ENCODE measurements at regions not wholly inside any gene's neighbourhood (a gene's known extent, or its start where the extent isn't known, plus 50 kb on each side); places are given as distances from the start of the nearest gene placed in this dataset.

DNA sequence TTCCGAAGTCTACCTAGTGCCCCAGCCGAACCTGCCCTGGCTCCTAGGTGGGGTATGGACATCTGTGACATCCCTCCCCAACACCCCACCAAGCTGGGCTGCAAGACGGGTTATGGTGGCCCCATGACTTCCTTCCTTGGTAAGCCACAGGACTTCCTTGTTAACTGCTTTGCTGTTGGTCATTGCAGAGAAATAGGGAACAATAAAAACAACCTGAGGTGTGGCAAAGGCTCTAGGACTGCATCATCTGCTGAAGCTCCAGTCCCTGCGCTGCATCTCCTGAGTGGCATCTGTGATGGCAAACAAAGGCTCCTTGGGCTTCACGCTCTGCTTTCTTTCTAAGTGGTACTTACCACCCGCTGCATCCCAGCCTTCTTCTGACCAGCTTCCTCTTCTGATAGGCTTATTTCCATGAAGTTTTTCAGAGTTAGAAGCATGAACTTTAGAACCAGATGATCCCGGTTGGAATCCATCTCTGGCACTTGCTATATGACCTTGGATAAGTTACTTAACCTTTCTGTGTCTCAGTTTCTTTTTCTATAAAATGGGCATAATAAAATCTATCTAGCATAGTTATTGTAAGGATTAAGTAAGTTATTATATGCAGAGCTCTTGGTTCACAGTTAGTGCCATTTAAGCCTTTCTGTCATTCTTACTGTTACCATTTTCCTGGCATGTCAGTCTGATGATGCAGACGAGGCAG, 216.8 kb downstream of the RPS24 start:
- peak; percentile 61 to 72 (median 72) for DNase-seq

DNA sequence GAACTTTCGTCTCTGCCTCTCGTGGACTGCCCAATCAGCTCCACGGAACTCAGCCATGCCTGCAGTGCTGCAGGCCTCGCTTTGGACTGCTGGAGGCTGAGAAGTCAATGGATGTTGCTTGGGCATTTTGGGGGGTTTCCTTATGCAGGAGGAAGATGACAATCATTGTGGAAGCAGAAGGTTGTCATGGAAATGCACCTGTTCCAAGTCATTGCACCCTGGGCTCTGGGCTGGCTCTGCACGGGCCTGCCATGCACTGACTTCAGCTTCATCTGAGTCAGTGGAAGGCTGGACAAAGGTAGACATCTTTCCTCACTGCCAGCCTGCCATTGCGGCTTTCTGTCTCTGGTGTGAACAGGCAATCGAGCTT, 217.3 kb downstream of the RPS24 start:
- no peak for DNase-seq

DNA sequence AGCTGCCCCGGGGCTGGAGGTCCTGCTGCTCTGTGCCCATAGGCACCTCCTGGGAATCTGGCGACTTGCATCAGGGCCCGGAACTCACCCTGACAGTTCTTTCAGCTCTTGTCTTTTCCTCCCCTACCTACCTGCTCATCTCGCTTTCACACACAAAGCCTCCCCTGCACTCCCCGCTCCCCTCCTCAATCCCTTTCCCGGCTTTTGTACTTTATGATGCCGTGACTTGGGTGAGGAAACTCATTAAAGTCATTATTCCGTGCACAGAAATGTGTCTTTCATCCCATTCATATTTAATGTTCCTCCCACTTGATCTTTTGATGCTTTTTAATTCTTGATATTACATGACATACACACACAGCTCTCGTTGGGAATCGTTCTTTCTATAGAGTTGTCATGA, 218.6 kb downstream of the RPS24 start:
- DNase-seq, result no peak

DNA sequence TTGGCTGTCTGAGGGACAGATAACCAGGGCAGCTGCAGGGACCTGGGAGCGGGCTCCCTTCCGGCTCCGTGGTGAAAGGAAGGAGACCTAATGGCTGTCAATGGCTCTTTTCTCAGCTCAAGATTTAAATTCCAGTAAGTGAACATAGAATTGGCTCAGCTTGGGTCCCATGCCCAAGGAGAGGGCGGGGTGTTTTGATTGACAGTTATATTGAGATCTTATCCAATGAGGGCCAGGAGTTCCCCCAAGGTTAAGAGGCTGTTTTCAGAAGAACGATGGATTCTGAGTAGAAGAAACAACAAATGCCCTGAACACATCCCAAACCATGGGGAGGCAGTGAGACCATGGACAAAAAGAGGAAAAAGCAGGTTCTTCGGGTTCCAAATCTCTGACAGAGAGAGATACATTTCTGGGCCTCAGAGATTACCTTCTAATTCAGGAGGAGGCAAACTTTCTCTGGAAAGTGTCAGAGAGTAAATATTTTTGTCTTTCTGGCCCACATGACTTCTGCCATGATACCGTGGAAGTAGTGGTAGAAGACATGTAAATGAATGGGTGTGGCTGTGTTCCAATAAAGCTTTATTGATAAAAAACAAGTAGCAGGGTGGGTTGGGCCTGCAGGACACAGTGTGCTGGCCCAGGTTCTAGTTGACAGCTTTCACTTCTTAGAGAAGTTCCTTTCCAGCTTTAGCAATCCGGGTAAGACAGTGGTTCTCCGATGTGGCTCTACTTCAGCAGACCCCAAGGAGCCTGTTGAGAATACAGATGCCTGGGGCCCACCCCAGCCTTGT, 219.6 kb downstream of the RPS24 start:
- DNase-seq, result no peak

DNA sequence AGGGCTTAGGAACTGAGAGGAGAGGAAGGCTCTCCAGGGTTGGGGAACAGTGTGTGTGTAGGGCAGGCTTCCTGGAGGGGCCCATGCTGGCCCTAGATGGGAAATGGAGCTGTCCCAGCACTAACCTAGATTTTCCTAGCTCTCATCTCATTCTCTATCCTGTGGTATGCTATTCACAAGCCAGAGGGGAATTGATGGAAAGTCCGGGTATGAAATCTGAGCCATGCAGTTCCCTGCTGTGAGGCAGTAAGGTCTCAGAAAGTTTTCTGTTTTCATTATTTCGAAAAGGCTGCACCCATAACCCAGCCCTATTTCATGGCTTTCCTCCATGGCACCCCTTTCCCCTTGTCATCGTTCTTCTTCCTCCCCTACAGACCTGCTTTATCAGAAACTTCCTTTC, 220.3 kb downstream of the RPS24 start:
- DNase-seq, result no peak

DNA sequence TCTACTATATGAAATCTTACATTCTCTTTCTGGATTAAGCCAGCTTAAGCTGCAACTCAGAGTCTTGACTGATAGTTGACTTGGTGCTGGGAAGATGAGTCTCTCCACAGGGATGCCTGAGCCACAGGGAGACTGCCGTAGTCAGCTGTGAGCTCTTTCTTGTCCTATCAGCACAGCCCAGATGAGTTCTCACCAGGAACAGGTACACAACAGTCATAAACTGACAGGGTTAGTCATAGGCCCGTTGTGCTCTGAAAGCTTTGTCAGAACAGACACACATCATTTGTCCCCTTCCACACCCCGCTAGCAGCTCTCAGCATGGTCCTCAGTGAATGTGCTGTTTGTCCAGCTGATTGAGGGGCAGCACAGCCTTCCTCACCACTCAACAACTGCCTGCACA, 221.6 kb downstream of the RPS24 start:
- no peak for DNase-seq

DNA sequence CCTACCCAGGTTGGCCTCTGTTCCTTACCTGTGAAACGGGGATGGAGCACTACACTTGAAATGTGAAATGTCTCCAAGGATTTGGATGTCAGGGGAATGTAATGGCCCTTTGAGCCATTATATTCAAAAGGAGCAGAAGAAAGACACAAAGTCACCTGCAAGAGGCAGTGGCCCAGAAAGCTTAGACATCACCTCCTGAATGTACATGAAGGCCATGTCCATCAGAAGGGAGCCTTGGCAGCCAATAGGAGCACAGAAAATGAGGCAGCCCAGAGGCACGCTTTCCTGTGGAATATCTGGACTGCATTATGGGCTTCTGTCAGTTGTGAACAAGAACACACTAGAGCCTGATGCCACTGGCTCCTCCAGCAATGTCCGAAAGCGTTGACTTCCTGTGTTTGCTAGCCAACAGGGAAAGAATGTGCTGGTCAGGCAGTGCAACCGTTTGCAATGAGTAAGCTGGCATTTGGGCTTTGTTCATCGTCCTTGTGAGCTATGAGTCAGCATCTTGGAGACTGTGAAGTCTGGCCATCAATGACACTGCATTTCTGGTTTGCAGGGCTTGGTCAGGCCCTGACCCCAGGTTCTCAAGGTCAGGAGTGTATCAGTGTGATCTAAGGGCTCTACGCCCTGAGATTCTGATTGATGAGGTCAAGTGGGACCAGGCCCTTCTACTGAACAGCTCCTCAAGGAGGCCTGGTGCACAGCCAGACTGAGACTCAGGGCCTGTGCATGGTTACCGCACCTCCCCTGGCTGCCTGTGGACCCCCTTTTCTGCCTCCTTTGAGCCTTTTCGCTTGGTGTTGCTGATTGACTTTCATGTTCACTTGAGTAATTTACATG, 222.4 kb downstream of the RPS24 start:
- DNase-seq, result peak; percentile 90 to 97 (median 94)

DNA sequence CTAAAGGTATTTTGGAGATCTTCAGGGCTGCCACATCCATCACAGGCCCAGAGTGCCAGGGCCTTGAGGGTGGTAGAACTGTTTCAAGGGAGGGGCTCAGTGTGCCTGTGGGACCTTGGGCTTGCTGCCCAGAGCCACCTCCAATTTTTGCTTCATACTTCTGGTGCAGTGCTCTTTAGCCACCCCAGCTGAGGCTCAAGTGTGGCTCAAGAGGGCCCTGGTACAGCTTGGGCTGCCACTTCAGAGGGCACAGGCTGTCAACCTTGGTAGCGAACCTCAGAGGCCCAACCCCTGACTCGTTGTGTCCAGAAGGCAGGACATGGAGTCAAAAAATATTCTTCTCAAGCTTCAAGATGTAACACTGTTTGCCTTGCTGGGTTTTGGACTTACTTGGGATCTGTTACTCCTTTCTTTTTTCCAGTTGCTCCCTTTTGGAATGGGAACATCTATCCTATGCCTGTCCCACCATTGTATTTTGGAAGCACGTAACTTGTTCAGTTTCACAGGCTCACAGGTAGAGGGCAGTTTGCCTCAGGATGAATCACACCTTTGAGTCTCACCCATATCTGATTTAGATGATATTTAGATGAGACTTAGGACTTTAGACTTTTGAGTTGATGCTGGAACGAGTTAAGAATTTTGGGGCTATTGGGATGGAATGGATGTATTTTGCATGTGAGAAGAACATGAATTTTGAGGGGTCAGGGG, 224.8 kb downstream of the RPS24 start:
- no peak for DNase-seq

DNA sequence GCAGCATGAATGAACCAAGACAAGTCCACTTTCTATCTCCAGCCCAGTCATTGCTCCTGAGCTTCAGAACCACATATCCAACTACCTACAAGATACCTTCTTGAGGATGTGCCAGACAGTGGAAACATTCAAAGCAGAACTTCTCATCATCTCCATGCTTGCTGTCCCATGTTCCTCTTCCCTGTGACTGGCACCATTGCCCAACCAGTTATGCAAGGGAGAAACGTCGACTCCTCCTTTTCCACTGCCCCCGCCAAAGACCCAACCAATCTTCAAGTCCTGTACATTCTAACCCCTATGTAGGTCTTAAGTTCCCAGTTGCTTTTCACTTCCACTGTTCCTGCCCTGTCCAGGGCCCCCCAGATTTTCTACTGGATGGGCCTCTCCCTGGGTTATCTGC, 225.7 kb downstream of the RPS24 start:
- peak; percentile 74 to 79 (median 76) for DNase-seq

DNA sequence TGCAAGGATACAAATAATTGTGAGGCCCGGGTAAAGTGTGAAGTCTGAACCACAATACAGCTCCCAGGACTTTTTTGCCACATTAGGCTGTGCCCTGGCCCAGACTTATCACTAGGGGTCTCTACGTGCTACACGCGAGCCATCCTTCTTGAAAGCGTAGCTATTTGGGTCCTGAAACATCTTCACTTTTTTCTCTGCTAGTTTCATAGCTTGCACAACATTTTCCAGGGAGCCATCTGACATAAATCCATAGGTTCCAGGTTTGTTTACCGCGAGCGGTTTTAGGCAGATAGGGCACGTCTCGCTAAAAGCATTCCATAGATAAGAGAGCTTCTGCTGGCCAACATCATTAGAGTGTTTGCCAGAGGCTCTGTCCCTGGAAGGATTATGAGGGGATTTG, 226.5 kb downstream of the RPS24 start:
- no peak for DNase-seq

DNA sequence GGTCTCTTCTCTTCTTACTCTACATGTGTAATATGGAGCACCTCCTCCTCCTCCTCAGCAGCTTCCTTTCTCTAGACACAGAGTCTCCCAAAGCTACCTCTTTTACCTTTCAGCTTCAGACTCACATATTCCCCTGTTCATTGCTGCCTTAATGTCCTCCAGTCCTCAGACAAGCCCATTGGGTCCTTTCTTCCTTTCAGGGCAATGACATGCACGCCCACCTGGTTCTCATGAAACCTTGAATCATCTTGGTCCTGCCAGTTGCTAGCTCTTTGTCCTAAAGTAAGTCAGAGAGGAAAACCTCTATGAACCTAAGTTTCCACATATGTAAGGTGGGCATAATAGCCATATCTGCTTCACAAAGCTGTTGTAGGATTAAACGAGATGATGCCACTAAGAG, 227.0 kb downstream of the RPS24 start:
- DNase-seq, result peak; percentile 30 to 54 (median 50)

DNA sequence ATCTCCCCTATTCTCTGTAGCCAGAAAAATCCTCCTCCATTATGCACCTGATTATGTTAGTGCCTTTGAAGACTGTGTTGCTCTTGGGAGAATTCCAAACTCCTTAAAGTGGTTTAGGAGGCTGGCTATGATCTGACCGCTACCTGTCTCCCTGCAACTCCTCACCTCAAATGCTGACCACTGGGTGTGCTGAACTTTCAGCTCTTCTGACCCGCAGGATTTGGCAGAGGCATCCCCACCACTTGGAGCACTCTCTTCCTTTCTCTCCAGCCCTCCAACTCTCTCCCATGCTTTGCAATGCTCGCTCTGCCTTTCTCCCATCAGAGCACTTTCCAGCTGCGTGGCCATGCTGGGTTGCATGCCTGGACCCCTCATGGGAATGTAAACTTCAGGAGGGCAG, 227.6 kb downstream of the RPS24 start:
- no peak for DNase-seq

DNA sequence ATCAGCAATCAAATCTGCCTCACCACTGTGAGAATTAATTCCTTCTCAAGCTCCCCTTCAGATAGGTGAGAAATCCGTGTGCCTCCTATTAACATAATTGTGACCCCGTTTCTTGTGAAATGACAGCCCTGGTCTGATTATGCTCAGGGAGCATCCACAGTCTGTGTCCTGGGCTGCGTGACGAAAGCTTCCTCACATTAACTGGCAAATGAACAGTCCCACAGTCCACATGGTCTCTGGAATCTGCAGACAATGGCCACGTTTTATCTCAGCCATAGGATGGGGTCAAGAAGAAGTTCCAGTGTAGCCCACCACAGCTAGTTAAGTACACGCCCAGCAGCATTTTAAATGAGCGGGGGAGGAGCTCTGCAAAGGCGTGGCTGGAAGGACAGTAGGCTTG, 229.2 kb downstream of the RPS24 start:
- DNase-seq, result no peak

DNA sequence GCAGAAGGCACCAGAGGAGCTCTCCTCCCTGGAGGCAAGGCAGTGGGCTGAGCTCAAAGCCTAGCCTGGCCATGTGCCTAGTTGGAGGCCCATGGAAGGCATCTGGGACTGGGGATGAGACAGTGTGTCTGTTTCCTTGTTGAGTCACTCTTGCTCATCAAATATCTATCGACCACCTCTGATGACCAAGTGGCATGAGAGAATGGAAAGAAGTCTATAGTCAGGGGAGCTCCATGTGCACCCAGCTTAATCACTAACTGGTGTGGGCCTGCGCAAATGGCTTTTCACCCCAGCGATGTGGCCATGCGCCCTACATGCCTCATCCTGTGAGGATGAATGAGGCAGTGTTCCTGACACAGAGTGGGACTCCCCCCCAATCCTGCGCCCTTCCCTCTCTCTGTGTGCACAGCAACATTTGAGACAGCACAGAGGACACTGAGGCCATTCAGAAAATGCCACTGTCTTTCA, 229.9 kb downstream of the RPS24 start:
- peak; percentile 42 to 64 (median 46) for DNase-seq

DNA sequence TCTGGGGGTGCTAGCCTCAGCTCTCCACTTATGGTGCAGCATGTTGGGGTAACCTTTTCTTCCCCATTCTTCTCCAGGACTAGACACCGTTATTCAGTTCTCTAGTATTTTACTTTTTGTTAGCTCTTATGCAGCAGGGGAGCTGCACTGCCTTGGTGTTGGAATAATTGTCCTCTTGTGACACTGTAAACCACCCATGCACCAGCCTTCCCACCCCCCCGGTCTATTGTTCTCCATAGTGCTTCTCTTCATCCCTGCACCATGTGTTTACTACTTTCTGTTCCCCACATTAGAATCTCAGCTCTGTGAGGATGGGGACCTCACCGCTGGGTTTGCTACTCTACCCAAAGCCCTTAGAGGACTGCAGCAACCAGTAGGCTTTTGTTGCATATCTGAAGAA, 230.7 kb downstream of the RPS24 start:
- DNase-seq, result no peak

DNA sequence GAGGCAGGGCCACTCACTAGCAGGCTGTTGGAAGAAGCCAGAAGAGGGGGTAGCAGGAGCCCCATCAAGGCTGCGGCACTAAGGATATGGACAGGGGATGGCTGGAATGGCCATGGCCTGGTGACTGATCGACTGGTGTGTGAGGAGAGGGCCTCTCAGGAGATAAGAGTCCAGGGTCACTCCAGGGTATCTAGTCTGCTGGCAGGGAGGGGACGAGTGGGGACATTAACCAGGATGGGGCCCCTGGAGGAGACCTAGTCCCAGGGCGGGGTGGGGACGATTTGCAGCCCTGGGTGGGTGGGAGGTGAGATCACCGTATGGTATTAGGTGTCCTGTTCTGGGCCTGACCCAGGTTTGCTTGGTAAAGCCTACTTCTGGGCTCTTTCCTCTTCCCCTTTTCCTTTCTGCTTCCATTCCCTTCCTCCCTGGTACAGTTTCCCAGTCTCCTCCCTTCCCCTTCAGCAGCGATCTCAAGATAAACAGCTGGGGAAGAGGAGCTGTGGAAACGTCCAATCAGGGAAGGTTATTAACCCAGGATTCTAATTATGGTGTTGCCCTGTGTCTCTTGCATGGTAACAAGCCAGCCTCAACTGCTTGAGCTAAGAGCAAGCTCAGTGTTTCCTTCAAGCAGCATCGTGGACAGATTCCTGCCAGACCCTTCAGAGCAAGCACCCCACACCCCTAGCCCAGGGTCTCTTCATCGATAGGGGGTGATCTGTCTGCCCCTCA, 233.2 kb downstream of the RPS24 start:
- no peak for DNase-seq

DNA sequence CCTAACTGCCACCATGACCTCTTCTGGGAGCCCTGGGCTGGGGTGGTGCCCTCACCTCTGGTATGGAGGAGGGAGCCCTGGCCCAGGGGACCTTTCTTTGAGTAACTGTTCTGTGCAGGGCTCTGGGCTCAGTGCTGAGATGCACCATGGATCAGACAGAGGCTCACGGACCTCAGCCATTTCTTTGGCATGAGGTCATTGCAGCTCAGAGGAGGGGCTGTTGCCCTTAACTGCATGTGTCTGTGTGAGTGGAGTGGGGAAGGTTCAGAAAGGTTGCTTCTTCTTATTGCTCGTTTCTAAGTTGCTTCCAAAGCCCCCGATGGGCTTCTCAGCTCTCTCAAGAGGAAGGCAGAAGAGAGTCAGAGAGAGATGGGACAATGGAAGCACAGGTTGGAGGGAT, 233.9 kb downstream of the RPS24 start:
- no peak for DNase-seq

DNA sequence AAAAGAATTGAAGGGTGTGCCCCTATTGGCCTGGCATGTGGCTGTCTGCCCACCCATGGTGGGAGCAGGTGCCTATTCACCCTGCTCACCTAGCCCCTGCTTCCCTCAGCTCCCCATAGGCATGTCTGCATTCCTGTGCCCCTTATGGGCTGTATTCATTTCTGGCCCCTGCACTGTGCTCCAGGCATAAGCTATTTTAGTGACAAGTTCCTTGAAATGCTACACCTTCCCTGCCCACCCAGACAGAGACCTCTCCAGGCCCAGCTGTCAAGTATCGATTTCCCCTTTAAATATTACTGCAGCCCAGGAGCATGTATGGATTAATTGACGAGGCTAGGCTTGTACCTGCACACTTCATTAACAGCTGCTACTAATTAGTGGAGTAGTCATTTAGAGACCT, 235.4 kb downstream of the RPS24 start:
- no peak for DNase-seq

DNA sequence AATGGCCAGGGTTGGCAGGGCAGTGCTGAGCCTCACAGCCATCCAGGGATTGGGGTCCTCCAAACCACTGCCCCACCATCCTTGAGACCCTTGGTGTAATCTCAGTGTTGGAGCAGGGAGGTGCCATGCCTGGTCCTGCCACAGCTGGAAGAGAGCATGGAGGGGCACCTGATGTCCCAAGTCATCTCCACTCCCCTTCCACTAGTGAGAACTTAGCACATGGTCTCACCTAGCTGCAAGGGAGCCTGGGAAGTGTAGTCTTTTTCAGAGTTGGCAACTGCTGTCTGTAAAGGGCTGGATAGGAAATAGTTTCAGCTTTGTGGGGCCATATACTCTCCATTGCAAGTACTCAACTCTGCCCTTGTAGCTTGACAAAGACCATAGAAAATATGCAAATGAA, 238.7 kb downstream of the RPS24 start:
- DNase-seq, result no peak

DNA sequence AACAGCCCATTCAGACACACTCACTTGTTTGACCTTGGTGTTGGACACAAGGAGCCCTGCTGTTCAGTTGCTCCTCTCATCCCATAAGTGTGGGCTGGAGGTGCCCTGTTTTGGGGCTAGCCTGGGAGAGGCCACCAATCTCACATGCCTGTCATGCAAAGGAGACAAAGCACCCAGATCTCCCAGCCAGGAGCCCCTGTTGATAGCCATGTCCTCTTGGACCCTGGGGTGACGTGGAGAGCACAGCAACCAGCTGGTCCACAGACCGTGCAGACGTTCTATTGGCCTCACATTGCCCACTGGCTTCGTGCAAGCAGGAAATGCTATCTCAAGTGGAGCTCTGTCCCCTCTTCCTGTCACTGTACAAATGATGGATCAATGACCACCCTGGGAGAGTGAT, 240.8 kb downstream of the RPS24 start:
- DNase-seq, result no peak

DNA sequence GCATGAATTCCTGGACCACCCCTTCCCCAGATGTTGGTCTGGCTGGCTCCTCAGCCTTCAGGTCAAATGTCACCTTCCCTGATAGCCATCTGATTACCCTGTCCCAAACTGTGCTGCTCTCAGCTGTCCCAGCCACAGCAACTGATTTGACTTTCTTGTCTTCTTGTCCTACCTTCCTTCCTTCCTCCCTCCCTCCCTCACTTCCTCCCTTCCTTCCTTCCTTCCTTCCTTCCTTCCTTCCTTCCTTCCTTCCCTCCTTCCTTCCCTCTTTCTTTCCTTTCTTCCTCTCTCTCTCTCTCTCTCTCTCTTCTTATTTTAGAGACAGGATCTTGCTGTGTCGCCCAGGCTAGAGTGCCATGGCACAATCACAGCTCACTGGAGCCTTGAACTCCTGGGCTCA, 242.5 kb downstream of the RPS24 start:
- DNase-seq, result no peak

Data from suppressor macrophage treated with lipopolysaccharide for 1 hour (primary cell).